Skeletal muscle satellite cell (primary cell): ENCODE measurements at regions not wholly inside any gene's neighbourhood (a gene's known extent, or its start where the extent isn't known, plus 50 kb on each side); places are given as distances from the start of the nearest gene placed in this dataset.
"Not testable (repeated sequence)": the region's sequence is repeated elsewhere in the genome, so short reads cannot be mapped to it uniquely, and the experiment has no call there.

ENCODE experiments used
- H3K27me3 ChIP-seq: 2 replicates; pipeline ENCODE4 v1.7.0; 2013; ENCODE audit warnings: low read length; ENCODE audit not compliant: control insufficient read depth, insufficient read depth
- H3K36me3 ChIP-seq: 2 replicates; pipeline ENCODE4 v1.7.0; 2013; ENCODE audit warnings: mild to moderate bottlenecking, control low read depth, low read length; ENCODE audit not compliant: insufficient read depth
- H3K4me1 ChIP-seq: 2 replicates; pipeline ENCODE4 v1.7.0; 2013; ENCODE audit warnings: low read length; ENCODE audit not compliant: control insufficient read depth, insufficient read depth
- H3K4me2 ChIP-seq: 2 replicates; pipeline ENCODE4 v1.7.0; 2013; ENCODE audit warnings: mild to moderate bottlenecking, low read length
- H3K4me3 ChIP-seq: 2 replicates; pipeline ENCODE4 v1.7.0; 2013; ENCODE audit warnings: low read length
- H3K9ac ChIP-seq: 2 replicates; pipeline ENCODE4 v1.7.0; 2013; ENCODE audit warnings: mild to moderate bottlenecking, low read depth, low read length, moderate library complexity
- H3K9me3 ChIP-seq: replicated peaks from 2 replicates; pipeline ENCODE4 v1.7.0; 2013; ENCODE audit warnings: mild to moderate bottlenecking, control low read depth, low read length

- Histone ChIP-seq H3K9ac (peak overlapping the region; percentile 33), H3K36me3 (no peaks in the 10 kb centered on the region)
Observed at GRCh38 chr15:35697549-35698299, 151.8 kb upstream of the DPH6 start.

GRCh38 chr15:35698331-35698730 is 152.4 kb upstream of the DPH6 start:
- no peaks in the 10 kb centered on the region for H3K36me3 ChIP-seq
- H3K4me3 ChIP-seq, result no peak overlapping the region
- H3K27me3 ChIP-seq, result no peaks in the 10 kb centered on the region
- H3K9ac ChIP-seq, result no peak overlapping the region
- H3K4me2 ChIP-seq, result no peak overlapping the region
- H3K9me3 ChIP-seq, result no peaks in the 10 kb centered on the region
- peaks cover 32% of the 10 kb centered on the region for H3K4me1 ChIP-seq

More at GRCh38 chr15:35697549-35698299, 151.8 kb upstream of the DPH6 start:
- H3K4me2 ChIP-seq, result peak overlapping the region; percentile 47
- no peaks in the 10 kb centered on the region for H3K27me3 ChIP-seq
- no peaks in the 10 kb centered on the region for H3K9me3 ChIP-seq
- peaks cover 38% of the 10 kb centered on the region for H3K4me1 ChIP-seq
- H3K4me3 ChIP-seq, result peak overlapping the region; percentile 32

DNA sequence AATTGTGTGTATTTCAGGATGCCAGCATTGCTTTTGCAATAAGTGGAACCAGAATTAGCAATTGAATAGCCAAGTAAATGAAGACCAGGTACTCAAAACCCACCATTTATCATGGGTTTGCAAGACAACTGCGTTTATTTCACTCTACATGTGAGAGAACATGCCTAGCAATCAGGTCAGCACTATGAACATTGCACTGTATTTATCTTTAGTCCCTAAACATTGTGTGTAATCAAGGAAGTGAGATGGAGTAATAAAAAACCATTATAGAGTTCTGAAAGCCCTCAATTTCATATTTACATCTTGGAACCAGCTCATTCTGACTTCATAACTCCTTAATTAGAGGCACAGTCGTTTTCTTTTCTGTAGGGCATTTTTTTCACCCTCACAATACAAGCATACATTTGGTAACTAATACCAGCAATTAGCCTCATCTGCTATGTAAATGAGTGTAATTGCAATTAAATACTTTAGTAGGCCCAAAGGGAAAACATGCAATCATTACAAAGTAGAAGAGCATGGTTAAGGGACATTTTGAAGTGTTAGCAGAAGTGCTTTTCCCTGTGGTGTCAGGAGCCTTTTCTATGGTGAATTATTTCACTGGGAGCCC is 153.1 kb upstream of the DPH6 start:
- no peak overlapping the region for H3K9ac ChIP-seq
- H3K4me3 ChIP-seq, result no peak overlapping the region
- no peaks in the 10 kb centered on the region for H3K9me3 ChIP-seq
- H3K4me1 ChIP-seq, result peaks cover 25% of the 10 kb centered on the region
- no peaks in the 10 kb centered on the region for H3K27me3 ChIP-seq
- H3K36me3 ChIP-seq, result no peaks in the 10 kb centered on the region
- no peak overlapping the region for H3K4me2 ChIP-seq

DNA sequence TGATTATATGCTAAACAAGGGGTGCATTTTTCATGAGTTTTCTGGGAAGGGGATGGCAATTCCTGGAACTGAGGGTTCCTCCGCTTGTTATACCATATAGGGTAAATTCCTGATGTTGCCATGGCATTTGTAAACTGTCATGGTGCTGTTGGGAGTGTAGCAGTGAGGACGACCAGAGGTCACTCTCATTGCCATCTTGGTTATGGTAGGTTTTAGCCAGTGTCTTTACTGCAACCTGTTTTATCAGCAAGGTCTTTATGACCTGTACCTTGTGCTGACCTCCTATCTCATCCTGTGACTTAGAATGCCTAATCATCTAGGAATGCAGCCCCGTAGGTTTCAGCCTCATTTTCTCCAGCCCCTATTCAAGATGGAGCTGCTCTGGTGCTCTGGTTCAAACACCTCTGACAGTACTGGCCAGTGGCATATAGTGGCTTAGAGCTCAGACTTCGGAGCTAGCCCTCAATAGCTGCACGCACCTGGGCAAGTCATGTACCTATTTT is 154.2 kb upstream of the DPH6 start:
- not testable (repeated sequence) for H3K4me2 ChIP-seq, H3K27me3 ChIP-seq, H3K36me3 ChIP-seq, H3K9me3 ChIP-seq, H3K9ac ChIP-seq, H3K4me3 ChIP-seq
- peaks cover 25% of the 10 kb centered on the region for H3K4me1 ChIP-seq

DNA sequence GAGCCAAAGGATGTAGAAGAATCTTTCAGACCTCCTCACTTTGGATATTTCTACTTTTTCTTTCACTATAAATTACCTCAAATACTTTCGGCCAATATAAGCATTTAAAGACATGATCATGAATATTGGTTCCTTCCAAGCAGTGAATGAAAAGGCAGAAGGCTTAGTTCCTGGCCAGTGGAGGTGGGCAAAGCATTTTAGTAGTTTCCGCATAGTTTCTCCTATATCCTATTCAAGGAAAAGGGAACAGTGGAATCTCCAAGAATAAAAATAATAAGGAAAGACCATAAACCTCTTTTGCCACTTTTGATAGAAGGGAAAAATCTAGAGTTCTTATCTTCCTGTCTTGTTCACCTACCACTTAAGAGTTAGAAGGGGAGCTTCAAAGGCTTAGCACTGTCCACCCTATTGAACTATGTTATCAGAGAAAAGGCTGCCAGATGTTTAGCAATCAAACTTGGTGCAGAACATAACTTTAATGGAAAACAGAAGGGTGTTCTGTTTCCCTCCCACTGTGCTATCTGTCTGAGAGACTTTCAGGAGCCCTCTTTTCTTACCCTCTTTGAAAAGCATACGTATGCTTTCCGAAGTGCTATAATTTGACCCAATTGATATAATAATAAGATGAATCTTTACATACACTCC is 155.6 kb upstream of the DPH6 start:
- no peak overlapping the region for H3K4me3 ChIP-seq
- no peak overlapping the region for H3K4me2 ChIP-seq
- no peaks in the 10 kb centered on the region for H3K9me3 ChIP-seq
- peaks cover 35% of the 10 kb centered on the region for H3K4me1 ChIP-seq
- no peaks in the 10 kb centered on the region for H3K36me3 ChIP-seq
- H3K27me3 ChIP-seq, result no peaks in the 10 kb centered on the region
- H3K9ac ChIP-seq, result no peak overlapping the region

- no peak overlapping the region for H3K4me3 ChIP-seq
- H3K36me3 ChIP-seq, result no peaks in the 10 kb centered on the region
- H3K4me2 ChIP-seq, result no peak overlapping the region
- H3K4me1 ChIP-seq, result peaks cover 20% of the 10 kb centered on the region
- H3K27me3 ChIP-seq, result no peaks in the 10 kb centered on the region
- H3K9me3 ChIP-seq, result no peaks in the 10 kb centered on the region
- H3K9ac ChIP-seq, result no peak overlapping the region
Observed at GRCh38 chr15:35702946-35703495, 157.1 kb upstream of the DPH6 start.

GRCh38 chr15:35705030-35705883 is 159.3 kb upstream of the DPH6 start:
- H3K4me1 ChIP-seq, result peaks cover 14% of the 10 kb centered on the region
- no peak overlapping the region for H3K9ac ChIP-seq
- H3K4me2 ChIP-seq, result peak overlapping the region; percentile 22

DNA sequence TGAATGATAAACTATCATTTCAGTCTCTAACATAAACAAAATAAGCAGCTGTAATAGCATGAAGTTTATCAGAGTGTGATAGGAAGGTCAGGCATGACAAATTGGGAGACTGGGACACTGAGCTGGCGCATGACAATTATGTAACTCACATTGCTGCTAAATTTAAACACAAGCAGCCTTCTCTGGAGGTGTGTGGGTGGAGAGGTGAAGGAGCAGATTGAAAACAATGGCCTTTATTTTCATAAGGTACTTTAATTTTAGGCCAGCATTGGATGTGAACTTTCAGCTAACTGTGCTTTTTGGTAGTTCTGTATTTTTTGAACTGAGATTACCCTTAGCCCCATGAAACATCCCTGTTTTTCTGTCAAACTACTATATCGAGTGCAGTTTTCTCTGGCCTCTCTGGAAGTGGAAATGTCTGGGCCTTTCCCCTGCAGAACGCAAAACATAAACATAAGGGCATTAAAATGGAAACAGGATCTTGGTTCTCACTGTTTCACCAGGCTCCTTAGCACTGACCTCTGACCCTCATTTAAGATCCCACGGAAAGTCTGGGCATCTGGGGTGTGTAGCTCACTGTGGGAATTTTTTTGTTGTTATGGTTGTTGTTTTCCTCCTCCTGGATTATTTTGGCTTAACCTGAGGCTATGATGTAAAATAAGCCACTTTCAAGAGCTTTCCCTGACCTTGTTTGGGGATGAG is 160.1 kb upstream of the DPH6 start:
- H3K9me3 ChIP-seq, result no peaks in the 10 kb centered on the region

More at GRCh38 chr15:35705030-35705883, 159.3 kb upstream of the DPH6 start:
- Histone ChIP-seq H3K27me3 (no peaks in the 10 kb centered on the region), H3K4me3 (no peak overlapping the region), H3K36me3 (no peaks in the 10 kb centered on the region), H3K9me3 (no peaks in the 10 kb centered on the region)

DNA sequence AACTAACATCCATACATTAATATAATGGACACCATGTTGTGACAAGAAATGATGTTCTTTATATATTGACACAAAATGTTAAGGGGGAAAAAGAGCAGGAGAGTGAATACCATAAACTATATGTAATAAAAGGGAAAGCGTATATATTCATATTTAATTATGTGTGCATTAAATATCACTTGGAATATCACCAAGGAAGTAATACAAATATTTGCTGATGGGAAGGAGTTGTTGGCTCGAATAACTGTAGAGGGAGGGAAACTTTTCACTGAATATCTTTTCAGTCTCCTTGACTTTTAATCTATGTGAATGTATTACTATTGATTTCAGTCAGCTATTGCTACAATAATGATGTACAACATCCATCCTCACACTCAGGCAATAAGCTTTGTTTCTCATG is 167.0 kb upstream of the DPH6 start:
- no peak overlapping the region for H3K9ac ChIP-seq
- H3K27me3 ChIP-seq, result no peaks in the 10 kb centered on the region
- H3K4me3 ChIP-seq, result no peak overlapping the region
- no peak overlapping the region for H3K4me2 ChIP-seq
- no peaks in the 10 kb centered on the region for H3K9me3 ChIP-seq
- peaks cover 4% of the 10 kb centered on the region for H3K4me1 ChIP-seq
- no peaks in the 10 kb centered on the region for H3K36me3 ChIP-seq

More for the DNA sequence above, 160.1 kb upstream of the DPH6 start:
- Histone ChIP-seq H3K4me2 (peak overlapping the region; percentile 22), H3K27me3 (no peaks in the 10 kb centered on the region), H3K36me3 (no peaks in the 10 kb centered on the region), H3K4me3 (no peak overlapping the region), H3K9ac (no peak overlapping the region), H3K4me1 (peaks cover 14% of the 10 kb centered on the region)

DNA sequence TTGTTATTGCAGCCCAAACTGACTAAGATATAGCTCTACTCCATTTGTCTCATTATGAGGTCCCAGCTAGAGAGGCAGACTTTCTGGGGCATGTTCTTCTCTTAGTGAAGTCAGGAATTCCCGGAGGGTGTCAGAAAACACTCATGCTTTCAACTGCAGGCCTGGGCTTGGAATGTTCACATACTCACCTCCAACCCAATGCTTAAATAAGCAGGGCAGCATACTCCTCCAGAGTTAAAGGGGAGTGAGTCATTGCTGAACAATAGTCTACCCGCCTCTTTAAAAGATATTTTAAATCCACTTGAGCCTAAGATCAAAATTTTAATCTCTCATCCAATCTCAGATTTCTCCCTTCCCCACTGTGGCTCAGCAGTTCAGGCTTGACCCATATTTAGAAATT is 167.8 kb upstream of the DPH6 start:
- Histone ChIP-seq H3K4me2 (no peak overlapping the region), H3K36me3 (no peaks in the 10 kb centered on the region), H3K9ac (no peak overlapping the region), H3K9me3 (no peaks in the 10 kb centered on the region), H3K27me3 (no peaks in the 10 kb centered on the region), H3K4me3 (no peak overlapping the region), H3K4me1 (peaks cover 4% of the 10 kb centered on the region)
